ENCODE measurements at regions not wholly inside any gene's neighbourhood (a gene's known extent, or its start where the extent isn't known, plus 50 kb on each side); places are given as distances from the start of the nearest gene placed in this dataset.
"Not testable (repeated sequence)": the region's sequence is repeated elsewhere in the genome, so short reads cannot be mapped to it uniquely, and the experiment has no call there.

DNA sequence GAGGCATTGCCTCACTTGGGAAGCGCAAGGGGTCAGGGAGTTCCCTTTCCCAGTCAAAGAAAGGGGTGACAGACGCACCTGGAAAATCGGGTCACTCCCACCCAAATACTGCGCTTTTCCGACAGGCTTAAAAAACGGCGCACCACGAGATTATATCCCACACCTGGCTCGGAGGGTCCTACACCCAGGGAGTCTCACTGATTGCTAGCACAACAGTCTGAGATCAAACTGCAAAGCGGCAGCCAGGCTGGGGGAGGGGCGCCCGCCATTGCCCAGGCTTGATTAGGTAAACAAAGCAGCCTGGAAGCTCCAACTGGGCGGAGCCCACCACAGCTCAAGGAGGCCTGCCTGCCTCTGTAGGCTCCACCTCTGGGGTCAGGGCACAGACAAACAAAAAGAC lies 1014.7 kb downstream of the FSCB start:
- TF ChIP-seq SALL1 (CRISPR knock-in tag; IDR thresholded peaks at IDR 0.05): 0 out of 2 replicates have a peak, but pooled peaks have one; percentile 21
- TF ChIP-seq ZMYM4 (CRISPR knock-in tag; IDR thresholded peaks at IDR 0.05): peak; percentile 44; the same call in 1 of the 2 replicates
- peak; percentile 39; the same call in 1 of the 2 replicates for TF ChIP-seq HOXA3 (CRISPR knock-in tag; IDR thresholded peaks at IDR 0.05)
- H3K79me2 ChIP-seq (ENCODE audit: insufficient read depth, low read length); H3K36me3 ChIP-seq (replicated peaks in 1 of 2; ENCODE audit: control insufficient read depth in 1 of 2, insufficient read depth in 2 of 2, low read length in 2 of 2); BruUV-seq (replicated peaks); intact Hi-C loops (cut with micrococcal nuclease; ENCODE audit: unreplicated experiment); FAIRE-seq; H3K27me3 ChIP-seq (ENCODE audit: control insufficient read depth in 1 of 2, insufficient read depth in 2 of 2, low read length in 2 of 2); POLR2A ChIA-PET; CTCF ChIA-PET (ENCODE audit: low intra/inter-chr PET ratio, low total read pairs); H3K4me3 ChIP-seq (replicated peaks in 1 of 3; ENCODE audit: insufficient read depth in 1 of 3, low read depth in 2 of 3, low read length in 3 of 3); H3K9ac ChIP-seq (ENCODE audit: insufficient read depth, low read depth, low read length); H3K27ac ChIP-seq (ENCODE audit: extremely low read length, insufficient read depth, low read length); H2AFZ ChIP-seq (ENCODE audit: low read length); H3K9me3 ChIP-seq (ENCODE audit: low read length); H4K20me1 ChIP-seq (ENCODE audit: insufficient read depth, low read length); H3K4me1 ChIP-seq (ENCODE audit: insufficient read depth, low read length); DNase-seq (ENCODE audit: low spot score); ATAC-seq; H3K4me2 ChIP-seq (ENCODE audit: low read depth, low read length); TF ChIP-seq FOXA1 (IDR thresholded peaks at IDR 0.05): not testable (repeated sequence)
- 0 out of 2 replicates have a peak, but pooled peaks have one; percentile 10 for TF ChIP-seq FOXA1 (CRISPR knock-in tag; IDR thresholded peaks at IDR 0.05)
- TF ChIP-seq, protein P1, sequence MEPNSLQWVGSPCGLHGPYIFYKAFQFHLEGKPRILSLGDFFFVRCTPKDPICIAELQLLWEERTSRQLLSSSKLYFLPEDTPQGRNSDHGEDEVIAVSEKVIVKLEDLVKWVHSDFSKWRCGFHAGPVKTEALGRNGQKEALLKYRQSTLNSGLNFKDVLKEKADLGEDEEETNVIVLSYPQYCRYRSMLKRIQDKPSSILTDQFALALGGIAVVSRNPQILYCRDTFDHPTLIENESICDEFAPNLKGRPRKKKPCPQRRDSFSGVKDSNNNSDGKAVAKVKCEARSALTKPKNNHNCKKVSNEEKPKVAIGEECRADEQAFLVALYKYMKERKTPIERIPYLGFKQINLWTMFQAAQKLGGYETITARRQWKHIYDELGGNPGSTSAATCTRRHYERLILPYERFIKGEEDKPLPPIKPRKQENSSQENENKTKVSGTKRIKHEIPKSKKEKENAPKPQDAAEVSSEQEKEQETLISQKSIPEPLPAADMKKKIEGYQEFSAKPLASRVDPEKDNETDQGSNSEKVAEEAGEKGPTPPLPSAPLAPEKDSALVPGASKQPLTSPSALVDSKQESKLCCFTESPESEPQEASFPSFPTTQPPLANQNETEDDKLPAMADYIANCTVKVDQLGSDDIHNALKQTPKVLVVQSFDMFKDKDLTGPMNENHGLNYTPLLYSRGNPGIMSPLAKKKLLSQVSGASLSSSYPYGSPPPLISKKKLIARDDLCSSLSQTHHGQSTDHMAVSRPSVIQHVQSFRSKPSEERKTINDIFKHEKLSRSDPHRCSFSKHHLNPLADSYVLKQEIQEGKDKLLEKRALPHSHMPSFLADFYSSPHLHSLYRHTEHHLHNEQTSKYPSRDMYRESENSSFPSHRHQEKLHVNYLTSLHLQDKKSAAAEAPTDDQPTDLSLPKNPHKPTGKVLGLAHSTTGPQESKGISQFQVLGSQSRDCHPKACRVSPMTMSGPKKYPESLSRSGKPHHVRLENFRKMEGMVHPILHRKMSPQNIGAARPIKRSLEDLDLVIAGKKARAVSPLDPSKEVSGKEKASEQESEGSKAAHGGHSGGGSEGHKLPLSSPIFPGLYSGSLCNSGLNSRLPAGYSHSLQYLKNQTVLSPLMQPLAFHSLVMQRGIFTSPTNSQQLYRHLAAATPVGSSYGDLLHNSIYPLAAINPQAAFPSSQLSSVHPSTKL (CRISPR knock-in tag; IDR thresholded peaks at IDR 0.05): peak; percentile 13; the same call in 1 of the 2 replicates
- TF ChIP-seq, protein P2, sequence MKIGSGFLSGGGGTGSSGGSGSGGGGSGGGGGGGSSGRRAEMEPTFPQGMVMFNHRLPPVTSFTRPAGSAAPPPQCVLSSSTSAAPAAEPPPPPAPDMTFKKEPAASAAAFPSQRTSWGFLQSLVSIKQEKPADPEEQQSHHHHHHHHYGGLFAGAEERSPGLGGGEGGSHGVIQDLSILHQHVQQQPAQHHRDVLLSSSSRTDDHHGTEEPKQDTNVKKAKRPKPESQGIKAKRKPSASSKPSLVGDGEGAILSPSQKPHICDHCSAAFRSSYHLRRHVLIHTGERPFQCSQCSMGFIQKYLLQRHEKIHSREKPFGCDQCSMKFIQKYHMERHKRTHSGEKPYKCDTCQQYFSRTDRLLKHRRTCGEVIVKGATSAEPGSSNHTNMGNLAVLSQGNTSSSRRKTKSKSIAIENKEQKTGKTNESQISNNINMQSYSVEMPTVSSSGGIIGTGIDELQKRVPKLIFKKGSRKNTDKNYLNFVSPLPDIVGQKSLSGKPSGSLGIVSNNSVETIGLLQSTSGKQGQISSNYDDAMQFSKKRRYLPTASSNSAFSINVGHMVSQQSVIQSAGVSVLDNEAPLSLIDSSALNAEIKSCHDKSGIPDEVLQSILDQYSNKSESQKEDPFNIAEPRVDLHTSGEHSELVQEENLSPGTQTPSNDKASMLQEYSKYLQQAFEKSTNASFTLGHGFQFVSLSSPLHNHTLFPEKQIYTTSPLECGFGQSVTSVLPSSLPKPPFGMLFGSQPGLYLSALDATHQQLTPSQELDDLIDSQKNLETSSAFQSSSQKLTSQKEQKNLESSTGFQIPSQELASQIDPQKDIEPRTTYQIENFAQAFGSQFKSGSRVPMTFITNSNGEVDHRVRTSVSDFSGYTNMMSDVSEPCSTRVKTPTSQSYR (CRISPR knock-in tag; IDR thresholded peaks at IDR 0.05; ENCODE audit: borderline replicate concordance): peak; percentile 88
- no CpG with 5 or more reads among the region's 13 CpGs for WGBS (ENCODE audit: low lambda C conversion rate)
- in situ Hi-C loops (cut with HindIII; ENCODE audit: extremely low pct_ligation_motif_present, low pct_unique_long_range_greater_than_20kb): loop anchor here (25.0 kb wide), 1 partner anchor 280 kb away; no protein-coding TSS in a partner anchor
